Islet precursor cell (in vitro differentiated cells): ENCODE measurements at regions not wholly inside any gene's neighbourhood (a gene's known extent, or its start where the extent isn't known, plus 50 kb on each side); places are given as distances from the start of the nearest gene placed in this dataset.

ENCODE experiments used
- DNase-seq: peaks from one replicate; pipeline ENCODE4 v3.0.0-alpha.2; 2018

GRCh38 chr14:85444635-85445034 lies 85.3 kb upstream of the FLRT2 start:
- peak; percentile 83 for DNase-seq

DNA sequence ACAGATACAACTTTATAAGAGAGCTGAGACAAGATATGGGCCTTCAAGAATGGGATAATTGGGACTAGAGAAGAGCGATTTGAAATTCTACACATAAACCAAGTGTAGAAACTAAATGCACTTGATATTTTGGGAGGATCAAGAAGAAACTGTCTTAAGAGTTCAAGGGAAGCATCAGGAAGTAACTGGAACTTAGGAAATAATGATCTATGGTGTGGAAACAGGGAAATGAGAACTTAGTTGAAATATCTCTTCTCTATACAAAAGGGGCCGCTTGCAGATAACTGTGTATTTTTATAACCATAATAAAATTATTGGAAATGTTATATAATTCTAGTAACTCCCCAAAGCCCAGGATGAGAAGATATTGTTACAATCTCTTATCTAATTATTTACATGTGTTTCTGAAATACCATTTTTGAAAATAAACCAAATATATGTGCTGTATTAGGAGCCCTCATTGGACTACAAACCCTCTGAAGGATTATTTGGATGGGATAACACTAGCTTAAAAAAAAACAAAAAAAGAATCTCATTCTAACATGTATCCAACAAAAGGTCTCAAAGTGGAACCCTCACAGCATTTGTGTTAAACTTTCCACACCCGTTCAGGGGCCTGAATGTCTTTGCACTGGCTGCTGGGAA lies 84.7 kb upstream of the FLRT2 start:
- DNase-seq = no peak

DNA sequence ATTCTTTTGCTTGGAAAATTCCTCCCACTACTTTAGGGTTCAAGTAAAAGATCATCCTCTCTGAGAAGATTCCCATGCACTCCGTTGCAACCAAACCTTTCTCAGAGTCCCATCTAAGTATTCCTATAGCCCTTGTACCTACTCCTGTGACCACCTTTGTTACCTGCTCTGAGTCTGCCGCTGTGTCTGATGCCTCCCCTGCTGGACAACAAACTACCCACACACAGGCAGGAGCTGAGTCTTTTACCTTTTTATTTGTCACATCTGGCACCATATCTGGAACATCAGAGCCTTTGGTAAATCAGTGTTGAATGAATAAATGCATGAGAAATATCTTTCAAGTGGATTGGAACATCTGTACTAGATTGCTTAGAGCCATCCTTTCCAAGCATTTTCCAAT lies 82.1 kb upstream of the FLRT2 start:
- no peak for DNase-seq

GRCh38 chr14:85451421-85451820 lies 78.5 kb upstream of the FLRT2 start:
- no peak for DNase-seq

GRCh38 chr14:85453401-85454225 lies 76.3 kb upstream of the FLRT2 start:
- no peak for DNase-seq

GRCh38 chr14:85454226-85454813 lies 75.6 kb upstream of the FLRT2 start:
- DNase-seq = no peak

- DNase-seq = no peak
These were observed 70.5 kb upstream of the FLRT2 start for GRCh38 chr14:85459361-85460000.

GRCh38 chr14:85461432-85462133 lies 68.4 kb upstream of the FLRT2 start:
- no peak for DNase-seq

DNA sequence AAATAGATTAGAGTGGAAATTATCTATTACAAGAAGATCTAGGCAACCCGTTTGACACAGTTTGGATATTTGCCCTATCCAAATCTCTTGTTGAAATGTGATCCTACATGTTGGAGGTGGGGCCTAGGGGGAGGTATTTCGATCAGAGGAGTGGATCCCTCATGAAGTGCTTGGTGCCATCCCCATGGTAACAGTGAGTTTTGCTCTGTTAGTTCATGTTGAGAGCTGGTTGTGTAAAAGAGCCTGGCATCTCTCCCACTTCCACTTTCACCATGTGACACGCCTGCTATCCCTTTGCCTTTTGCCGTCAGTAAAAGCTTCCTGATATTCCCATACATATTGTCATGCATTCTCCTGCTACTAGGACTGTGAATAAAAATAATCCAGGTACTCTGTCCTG lies 66.4 kb upstream of the FLRT2 start:
- no peak for DNase-seq

DNA sequence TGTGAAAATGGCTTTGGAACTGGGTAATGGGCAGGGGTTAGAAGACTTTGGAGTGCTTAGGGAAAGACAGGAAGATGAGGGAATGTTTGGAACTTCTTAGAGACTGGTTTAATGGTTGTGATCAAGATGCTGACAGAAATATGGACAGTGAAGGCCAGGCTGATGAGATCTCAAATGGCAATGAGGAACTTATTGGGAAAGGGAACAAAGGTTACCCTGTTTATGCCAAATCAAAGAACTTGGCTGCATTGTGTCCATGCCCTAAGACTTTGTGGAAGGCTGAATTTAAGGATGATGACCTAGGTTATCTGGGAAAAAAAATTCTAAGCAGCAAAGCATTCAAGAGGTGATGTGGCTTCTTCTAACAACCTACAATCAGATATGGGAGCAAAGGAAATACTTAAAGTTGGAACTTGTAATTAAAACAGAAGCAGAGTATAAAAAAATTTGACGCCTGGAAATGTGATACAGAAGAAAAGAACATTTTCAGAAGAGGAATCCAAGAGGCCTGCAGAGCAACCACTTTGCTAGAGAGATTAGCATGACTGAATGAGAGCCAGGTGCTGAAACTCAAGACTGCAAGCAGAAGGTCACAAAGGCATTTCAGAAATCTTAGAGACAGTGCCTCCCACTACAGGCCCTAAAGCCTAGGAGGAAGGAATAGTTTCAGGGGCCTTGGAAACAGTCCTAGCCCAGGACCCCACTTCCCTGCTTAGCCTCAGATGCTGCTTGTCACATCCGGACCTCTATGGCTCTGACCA lies 65.6 kb upstream of the FLRT2 start:
- DNase-seq = no peak

DNA sequence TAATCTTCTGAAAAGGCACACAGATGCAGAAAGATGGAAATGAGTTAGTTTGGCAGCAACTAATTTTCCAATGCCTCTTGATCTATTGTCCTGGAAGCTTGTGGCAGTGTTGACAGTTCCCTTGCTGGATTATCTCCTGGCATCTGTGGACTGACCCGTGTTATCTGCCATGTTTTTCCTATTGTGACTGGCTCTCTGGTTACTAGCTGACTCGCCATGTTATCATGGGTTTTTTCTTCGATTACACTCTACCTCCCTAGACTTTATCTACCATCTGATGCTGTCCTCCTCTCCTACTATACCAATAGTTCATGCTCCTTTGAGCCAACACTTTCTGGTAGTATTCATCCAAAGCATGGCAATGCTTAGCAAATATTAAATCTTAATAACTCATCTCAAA lies 63.3 kb upstream of the FLRT2 start:
- no peak for DNase-seq

DNA sequence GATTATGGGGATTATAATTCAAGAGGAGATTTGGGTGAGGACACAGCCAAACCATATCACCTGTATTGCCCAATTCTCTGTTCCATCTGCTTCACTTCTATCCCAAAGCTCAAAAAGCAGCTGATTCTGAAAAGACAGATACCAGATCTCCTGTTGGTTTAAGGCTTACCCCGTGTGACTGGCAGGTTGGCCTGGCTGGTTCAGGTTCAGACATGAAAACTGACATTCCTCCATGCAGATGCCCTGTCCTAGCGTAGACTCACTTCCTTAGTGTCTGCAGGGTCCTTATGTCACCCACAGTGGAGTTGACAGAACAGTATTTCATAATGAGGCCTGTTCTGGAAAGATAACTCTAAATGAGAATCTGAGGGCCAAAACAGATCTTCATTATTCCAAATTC lies 61.1 kb upstream of the FLRT2 start:
- peak; percentile 62 for DNase-seq

- DNase-seq = no peak
These were observed 58.8 kb upstream of the FLRT2 start for GRCh38 chr14:85471156-85471555.

DNA sequence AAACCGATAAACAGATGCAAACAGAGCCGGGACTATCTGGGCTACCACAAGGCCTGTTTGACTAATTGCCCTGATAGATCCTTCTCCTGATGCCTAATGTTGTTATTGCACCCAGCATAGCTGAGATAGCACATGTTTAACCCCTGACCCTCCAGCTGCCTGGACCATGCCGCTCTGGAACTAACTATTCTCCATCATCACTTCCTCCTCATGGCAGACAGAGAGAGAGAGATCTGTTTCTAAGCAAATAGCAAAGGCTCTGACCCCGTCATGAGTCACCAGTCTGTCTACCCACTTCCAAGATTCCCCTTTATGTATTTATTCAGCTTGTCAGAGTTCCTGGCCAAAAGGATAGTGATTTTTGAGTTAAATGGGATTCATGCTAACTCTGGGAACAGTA lies 58.2 kb upstream of the FLRT2 start:
- peak; percentile 98 for DNase-seq

DNA sequence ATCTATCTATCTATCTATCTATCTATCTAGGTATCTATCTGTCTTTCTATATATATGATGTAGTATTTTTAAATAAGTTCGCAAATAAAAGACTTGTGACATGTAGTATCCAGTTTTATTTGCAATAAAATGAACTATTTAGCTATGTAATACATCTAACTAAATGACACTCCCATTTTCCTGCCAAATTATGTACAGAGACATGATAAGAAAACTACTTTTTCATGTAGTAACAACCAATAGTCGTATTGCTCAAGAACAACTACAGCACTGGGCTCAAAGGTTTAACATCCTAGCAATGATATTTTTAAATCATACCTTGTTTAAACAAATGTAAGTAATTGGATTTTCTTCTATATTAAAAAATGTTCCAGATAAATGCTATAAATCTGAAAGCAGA lies 55.5 kb upstream of the FLRT2 start:
- no peak for DNase-seq

DNA sequence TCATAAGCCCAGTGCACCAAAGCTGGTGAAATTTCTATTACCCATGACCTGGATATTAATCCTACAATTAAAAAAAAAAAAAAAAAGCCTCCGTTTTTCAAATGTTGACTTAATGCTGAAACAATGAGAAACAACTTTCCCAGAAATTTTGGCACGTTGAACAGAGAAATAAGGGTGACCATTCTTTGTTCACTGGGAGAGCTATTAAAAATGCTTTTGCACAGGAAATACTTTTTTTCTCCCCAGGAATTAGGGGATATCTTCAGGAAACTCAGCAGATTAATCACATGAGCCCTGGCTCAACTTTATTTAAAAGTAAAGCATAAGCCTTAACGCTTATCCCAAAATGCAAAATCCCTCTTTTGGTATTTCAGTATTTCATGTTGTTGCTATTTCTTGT lies 54.8 kb upstream of the FLRT2 start:
- no peak for DNase-seq

DNA sequence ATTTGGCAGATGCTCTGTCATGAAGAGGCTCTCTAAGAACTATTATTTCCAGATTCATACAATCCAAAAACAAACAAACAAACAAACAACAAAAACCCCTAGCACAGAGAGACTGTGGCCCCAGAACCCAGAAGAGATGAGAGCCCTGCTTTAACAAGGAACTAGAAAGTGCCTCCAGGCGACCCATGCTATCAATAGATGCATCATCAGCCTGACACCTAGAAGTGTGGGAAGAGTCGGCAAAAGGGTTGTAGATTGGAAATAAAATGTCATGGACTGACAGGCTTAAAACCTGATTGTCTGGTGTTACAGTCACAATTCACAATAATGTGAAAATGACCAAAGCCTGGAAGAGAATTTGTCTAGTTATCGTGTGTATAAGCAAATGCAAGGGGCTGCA lies 50.6 kb upstream of the FLRT2 start:
- no peak for DNase-seq

GRCh38 chr14:85479771-85480170 lies 50.2 kb upstream of the FLRT2 start:
- DNase-seq = no peak
